T47D (cell line): ENCODE measurements at regions not wholly inside any gene's neighbourhood (a gene's known extent, or its start where the extent isn't known, plus 50 kb on each side); places are given as distances from the start of the nearest gene placed in this dataset.
A peak's percentile ranks its signal among the peaks of the same experiment; 100 is the strongest.

ENCODE experiments used
- DNase-seq, 2 experiments: peaks; one replicate each; pipeline versions ENCODE4 v3.0.0 to v3.0.0-alpha.2; 2011 to 2012; ENCODE audit warnings: low read depth in 1 of 2, low spot score in 1 of 2
- JUND ChIP-seq: IDR thresholded peaks from 2 replicates; pipeline ENCODE4 v1.6.1; 2012; ENCODE audit warnings: low read depth
- in situ Hi-C: cut with HindIII; loops from 2 replicates; pipeline ENCODE4 v1.10.0; 2016; ENCODE audit warnings: low sequenced_read_pairs, low pct_unique_long_range_greater_than_20kb

DNA sequence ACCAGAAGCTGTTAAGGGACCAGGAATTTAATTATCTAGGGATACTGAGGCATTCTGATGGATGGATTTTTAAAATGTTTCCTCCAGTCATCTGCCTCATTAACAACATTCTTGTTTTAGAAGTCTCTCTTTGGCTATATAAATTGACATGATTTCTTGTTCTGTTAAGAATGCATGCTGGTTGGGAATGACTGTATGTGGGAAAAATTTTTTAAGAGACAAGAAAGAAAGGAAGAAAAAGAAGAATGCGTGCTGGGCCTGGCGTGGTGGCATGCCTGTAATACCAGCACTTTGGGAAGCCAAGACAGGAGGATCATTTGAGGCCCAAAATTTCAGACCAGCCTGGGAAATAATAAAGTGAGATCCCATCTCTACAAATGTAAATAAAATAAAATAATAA is 203.6 kb downstream of the GJA1 start:
- DNase-seq = no peak
- in situ Hi-C loops = no loop called here
- TF ChIP-seq JUND = no peak

DNA sequence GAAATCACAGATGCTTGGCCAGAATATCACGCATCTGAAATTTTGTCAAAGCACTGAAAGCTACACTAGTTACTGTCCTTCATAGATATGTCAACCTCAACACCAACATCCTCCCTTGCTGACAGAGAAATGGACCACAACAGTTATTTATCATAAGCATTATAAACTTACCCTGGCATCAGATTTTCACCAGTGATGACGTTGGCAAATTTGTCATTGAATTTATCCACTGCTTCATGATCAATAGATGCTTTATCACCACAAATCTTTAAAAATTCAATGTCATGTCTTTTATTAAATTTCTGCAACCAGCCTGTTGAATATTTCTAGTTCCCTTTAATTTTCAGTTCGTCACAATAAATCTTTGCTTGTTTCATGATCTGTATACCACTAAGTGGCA is 205.7 kb downstream of the GJA1 start:
- no peak for DNase-seq
- TF ChIP-seq JUND = no peak
- in situ Hi-C loops = no loop called here

DNA sequence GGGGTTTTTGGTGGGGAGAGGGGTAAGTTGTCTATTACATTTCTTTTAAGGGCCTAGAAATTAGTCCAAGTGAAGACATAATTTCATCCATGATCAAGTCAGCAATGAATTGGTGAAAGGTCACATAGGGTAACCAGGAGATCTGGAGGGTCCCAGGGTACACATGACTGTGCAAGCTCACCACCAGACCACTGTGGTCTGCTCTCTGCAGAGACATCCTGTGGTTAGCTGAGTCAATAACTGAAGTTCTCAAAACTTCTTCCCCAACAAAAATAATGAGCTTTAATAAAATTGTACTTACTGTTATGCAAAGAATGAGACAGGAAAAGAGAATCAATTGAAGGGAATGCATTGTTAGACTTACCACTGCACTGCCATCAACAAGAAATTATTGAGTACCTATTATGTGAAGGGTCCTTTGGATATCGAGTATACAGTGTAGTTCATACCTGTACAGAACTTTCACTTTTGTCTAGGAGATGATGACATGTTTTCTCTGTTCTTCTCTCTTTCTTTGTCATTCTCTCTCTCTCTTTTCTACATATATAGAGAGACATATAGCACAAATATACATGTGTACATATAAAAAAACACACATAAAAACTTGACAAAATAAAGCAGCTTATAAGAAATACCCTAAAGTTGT is 209.8 kb downstream of the GJA1 start:
- TF ChIP-seq JUND = no peak
- no peak for DNase-seq
- in situ Hi-C loops = no loop called here

DNA sequence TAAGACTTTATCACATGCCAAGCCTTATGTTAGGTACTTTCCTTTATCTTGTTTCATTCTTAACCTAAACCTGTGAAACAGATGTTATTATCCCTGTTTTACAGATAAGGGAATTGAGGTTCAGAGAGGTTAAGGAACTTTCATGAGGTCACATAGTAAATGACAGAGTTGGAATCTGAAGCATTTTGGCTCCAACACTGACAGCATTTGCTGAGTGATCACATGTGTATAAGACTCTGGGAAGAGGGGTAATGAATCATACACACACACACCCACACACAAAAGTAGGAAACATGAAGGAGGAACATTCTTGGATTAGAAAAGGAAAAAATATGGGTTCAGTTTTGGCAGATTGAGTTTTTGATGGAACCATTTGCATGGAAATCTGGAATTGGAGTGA is 212.5 kb downstream of the GJA1 start:
- in situ Hi-C loops = no loop called here
- no peak for TF ChIP-seq JUND
- no peak for DNase-seq

DNA sequence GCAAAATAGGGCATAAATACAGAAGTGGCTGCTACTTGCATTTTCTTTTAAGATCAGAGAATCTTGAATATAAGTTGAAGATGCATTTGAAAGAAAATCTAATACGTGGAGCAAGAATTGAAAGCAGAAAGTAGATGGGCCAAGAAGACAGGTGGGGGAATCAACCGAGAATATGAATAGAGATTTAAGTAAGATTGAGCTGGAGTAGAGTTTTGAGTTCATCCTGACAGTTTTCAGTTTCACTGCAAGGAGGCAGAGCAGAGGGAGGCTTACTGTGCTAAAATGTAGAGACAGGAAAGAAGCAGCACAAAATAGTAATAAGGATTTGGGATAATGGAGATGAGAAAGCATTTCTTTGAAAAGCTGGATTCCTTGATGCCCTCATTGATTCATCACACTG is 214.5 kb downstream of the GJA1 start:
- no peak for DNase-seq
- in situ Hi-C loops = no loop called here
- no peak for TF ChIP-seq JUND

DNA sequence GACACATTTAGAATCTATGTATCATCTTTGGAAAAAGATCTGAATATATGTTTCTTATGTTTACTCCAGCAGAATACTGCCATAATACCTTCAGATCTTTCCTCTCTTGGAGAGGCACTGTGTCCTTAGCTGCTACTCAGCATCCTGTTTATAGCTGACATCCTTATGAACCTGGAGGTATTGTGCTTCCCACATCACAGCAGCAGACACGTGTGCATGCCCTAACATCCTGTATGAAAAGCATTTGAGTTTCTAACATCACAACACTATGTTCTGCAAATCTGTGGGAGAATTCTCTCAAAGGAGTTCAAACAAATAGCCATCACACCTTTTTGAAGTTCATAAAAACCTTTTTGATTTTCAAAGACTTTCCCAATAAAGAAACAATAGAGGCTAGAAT is 216.0 kb downstream of the GJA1 start:
- in situ Hi-C loops = no loop called here
- no peak for TF ChIP-seq JUND
- no peak for DNase-seq

DNA sequence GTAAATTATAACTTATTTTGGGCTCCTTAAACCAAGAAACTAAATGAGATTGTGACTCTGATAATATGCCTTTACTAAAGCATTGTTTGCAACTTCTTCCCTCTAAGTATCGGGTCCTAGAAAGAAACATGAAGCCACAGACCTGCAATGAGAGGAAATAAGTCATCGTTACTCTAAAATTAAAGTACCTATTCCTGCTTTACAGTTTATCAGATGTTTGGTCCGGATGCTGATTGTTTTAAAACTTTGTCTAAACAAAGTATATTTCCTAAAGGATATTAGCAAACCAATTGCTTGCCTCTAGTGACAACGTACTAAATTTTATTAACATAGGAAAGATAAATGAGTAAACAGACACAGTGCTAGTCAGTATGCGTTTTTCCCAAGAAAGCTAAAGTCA is 216.8 kb downstream of the GJA1 start:
- DNase-seq = no peak
- no peak for TF ChIP-seq JUND
- in situ Hi-C loops = no loop called here

DNA sequence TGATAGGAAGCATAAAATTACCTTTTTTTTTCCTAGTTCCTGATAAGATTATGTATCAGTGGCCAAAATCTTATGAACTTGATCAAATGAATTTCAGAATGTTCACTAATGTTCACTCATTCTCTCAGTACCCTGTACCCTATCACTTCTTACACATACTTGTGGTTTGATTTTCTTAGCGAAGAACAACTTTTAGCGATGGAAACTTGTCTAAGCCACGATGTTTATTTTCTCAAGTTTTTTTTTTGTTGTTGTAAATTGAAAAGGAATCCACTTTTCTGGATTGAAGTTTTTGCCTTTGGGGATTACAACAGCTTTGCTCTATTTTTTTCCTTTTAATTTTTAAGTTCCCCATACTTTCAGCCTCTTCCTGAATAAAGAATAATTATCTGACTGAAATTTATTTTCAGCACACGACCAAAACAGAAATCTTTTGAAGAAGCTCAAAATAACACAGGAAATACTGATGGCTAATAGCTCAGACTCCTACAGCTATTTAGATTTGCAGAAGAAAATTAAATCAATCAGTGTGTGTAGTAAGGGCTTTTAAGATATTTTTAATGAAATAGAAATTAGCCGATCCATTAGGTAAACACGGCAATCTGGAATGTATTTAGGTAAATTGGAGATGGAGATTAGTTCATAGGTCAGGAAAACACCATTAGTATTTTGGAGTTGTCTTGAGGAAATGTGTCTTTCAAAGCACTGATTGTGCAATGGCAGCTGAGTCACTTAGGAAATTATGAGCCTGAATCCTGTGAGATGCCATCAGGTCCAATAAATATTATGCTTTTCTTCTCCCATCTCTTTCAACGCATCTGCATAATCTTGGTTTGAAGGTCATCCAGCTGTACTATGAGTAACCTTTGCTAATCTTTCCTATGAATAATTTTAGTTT is 217.5 kb downstream of the GJA1 start:
- in situ Hi-C loops = no loop called here
- TF ChIP-seq JUND = no peak
- DNase-seq = no peak

DNA sequence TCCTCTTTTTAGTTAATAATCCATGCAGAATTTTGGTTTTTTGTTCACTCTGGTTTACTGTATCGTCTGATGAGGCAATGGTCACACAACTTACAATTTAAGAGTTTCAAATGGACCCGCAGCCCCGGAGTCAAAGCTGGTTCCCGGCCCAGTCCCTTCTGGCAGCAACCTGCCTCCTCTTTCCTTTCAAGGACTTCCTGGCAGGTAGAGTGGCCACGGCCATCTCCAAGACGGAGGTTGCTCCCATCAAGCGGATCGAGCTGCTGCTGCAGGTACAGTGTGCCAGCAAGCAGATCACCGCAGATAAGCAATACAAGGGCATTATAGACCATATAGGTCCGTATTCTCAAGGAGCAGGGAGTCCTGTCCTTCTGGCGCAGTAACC is 218.2 kb downstream of the GJA1 start:
- no peak for TF ChIP-seq JUND
- in situ Hi-C loops = no loop called here
- no peak for DNase-seq

DNA sequence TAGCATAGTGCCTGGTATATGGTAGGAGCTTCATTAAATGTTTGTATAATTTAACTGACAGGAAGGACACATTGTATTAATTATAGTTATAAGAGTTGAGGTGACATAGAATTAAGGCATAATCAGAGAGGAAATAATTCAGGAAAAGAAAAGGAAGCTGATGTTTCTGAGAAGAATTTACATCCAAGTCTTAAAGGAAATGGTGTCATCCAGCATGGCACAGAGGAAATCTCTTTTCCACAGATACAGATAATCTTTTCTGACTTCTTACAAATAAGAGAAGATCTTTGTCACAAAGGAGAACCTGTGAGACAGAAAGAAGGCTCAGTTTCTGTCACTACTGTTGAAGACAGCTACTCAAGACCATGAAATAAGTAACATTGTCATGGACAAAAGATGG is 222.5 kb downstream of the GJA1 start:
- in situ Hi-C loops = no loop called here
- DNase-seq = no peak
- no peak for TF ChIP-seq JUND

DNA sequence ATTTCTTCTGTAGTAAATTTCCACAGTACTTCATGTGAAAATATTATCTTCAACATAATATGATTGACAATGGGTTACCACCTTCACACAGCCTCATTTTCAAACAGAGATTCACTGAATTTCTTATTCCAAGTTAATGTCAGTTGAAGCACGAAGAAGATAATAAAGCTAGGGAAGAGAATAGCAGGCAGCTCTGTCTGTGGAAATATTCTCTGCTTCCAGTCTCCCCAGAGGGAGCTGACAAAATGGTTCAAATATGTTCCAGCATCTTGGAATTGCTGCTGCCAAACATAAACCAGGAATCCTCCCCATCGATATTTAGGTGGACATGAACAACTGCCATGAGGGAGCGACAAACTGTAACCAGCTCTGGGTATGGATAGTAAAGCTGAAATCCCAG is 224.8 kb downstream of the GJA1 start:
- no peak for TF ChIP-seq JUND
- no peak for DNase-seq
- in situ Hi-C loops = no loop called here

DNA sequence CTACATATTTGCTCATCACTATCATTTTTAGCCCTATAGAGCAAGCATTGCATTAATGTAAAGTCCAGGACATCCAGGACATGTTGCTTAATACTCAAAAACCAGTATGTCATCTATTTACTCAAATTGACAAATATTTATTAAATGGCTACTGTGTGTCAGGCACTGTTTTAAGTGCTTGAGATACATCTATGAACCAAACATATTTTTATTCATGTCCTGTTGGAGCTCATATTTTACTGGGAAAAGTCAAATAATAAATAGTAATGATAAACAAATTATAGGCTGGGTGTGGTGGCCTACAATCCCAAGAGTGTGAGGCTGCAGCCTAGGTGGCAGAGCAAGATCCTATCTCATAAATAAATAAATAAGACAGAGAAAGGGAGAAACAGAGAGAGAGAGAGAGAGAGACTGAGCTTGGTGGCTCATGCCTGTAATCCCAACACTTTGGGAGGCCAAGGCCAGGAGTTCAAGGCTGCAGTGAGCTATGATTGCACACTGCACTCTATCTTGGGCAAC is 227.9 kb downstream of the GJA1 start:
- peak in 1 of 2 experiments; percentile 25 for DNase-seq
- TF ChIP-seq JUND = no peak
- in situ Hi-C loops = no loop called here

DNA sequence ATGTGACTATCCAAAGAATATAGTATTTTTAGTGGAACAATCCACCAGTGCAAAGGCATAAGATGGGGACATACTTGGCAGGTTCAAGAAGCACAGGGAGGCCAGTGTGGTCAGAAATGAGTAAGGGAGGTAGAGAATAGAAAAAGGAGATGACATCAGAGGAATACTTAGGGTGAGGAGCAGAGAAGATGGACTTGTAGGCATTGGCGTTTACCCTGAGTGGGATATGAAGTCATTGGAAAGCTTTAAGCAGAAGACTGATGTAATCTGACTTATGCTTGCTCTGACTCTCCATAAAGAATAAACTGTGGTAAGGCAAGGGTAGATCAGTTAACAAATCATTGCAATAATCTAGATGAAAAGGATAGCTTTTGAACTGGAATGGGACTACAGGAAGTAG is 228.7 kb downstream of the GJA1 start:
- DNase-seq = no peak
- in situ Hi-C loops = no loop called here
- no peak for TF ChIP-seq JUND
